WTC11 (cell line): ENCODE measurements at regions not wholly inside any gene's neighbourhood (a gene's known extent, or its start where the extent isn't known, plus 50 kb on each side); places are given as distances from the start of the nearest gene placed in this dataset.

Experiments
- KAT7 ChIP-seq: sonication (generic); formaldehyde crosslinking; IDR thresholded peaks from 2 replicates; pipeline ENCODE4 v1.8.1; 2023; ENCODE audit warnings: missing genetic modification reagents, mild to moderate bottlenecking, borderline replicate concordance
- NR2C2 ChIP-seq: sonication (generic); formaldehyde crosslinking; IDR thresholded peaks from 2 replicates; pipeline ENCODE4 v1.8.0; 2022; ENCODE audit warnings: mild to moderate bottlenecking, missing genetic modification reagents
- ZNF416 ChIP-seq: fragments of 250-450 bp; sonication (Bioruptor Pico); IDR thresholded peaks from 2 replicates; pipeline ENCODE4 v1.9.0; 2021; ENCODE audit warnings: mild to moderate bottlenecking, inconsistent platforms
- TF ChIP-seq, protein P1 (sequence below): fragments of 200-600 bp; IDR thresholded peaks from 2 replicates; pipeline ENCODE4 v1.8.0; 2022; ENCODE audit warnings: antibody characterized with exemption

DNA sequence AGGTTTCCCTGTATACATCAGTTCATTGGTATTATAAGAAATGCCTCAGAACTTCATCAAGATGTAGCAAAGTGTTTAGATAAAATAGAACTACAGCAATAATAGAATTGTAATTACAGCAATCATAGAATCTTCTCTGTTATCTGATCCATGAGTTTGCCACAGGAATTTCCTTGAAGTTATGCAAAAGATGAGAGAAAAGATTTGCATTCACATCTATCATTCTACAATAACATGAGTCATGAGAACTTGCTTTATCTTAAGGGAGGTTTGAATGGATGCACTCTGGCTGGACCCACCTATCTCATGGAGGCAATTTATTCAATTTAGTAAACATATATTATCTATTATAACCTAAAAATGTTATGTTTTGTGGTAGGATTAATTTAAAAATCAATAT is 329.8 kb upstream of the EPHA7 start:
- TF ChIP-seq, protein P1, sequence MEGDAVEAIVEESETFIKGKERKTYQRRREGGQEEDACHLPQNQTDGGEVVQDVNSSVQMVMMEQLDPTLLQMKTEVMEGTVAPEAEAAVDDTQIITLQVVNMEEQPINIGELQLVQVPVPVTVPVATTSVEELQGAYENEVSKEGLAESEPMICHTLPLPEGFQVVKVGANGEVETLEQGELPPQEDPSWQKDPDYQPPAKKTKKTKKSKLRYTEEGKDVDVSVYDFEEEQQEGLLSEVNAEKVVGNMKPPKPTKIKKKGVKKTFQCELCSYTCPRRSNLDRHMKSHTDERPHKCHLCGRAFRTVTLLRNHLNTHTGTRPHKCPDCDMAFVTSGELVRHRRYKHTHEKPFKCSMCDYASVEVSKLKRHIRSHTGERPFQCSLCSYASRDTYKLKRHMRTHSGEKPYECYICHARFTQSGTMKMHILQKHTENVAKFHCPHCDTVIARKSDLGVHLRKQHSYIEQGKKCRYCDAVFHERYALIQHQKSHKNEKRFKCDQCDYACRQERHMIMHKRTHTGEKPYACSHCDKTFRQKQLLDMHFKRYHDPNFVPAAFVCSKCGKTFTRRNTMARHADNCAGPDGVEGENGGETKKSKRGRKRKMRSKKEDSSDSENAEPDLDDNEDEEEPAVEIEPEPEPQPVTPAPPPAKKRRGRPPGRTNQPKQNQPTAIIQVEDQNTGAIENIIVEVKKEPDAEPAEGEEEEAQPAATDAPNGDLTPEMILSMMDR, result no peak
- TF ChIP-seq NR2C2 (CRISPR knock-in tag) (no peak), KAT7 (CRISPR knock-in tag) (no peak), ZNF416 (CRISPR knock-in tag) (no peak)
